ENCODE measurements at regions not wholly inside any gene's neighbourhood (a gene's known extent, or its start where the extent isn't known, plus 50 kb on each side); places are given as distances from the start of the nearest gene placed in this dataset.
"Not testable (repeated sequence)": the region's sequence is repeated elsewhere in the genome, so short reads cannot be mapped to it uniquely, and the experiment has no call there.

GRCh38 chr7:26937939-26938623 is 73.7 kb upstream of the SKAP2 start:
- no peaks in the 10 kb centered on the region for H3K9me3 ChIP-seq (ENCODE audit: insufficient read depth, low read length)
- H3K9ac ChIP-seq (ENCODE audit: insufficient read length, low read depth) = no peak overlapping the region
- no peaks in the 10 kb centered on the region for H3K27me3 ChIP-seq (ENCODE audit: insufficient read depth, insufficient read length)
- H3K36me3 ChIP-seq (ENCODE audit: insufficient read depth, insufficient read length, low read length) = no peaks in the 10 kb centered on the region
- no peak overlapping the region for H3K4me3 ChIP-seq (ENCODE audit: insufficient read length, low read depth)
- no peak for DNase-seq (ENCODE audit: low read depth, low spot score)
- no peaks in the 10 kb centered on the region for H3K4me1 ChIP-seq (ENCODE audit: insufficient read depth, insufficient read length)
- no peak for TF ChIP-seq ZNF274 (IDR thresholded peaks at IDR 0.05; ENCODE audit: low read depth, low read length)
- no peak for TF ChIP-seq SUZ12 (IDR thresholded peaks at IDR 0.05; ENCODE audit: extremely low read depth, insufficient read depth, insufficient read length)
- no peak for TF ChIP-seq YY1 (IDR thresholded peaks at IDR 0.05; ENCODE audit: insufficient read depth, insufficient read length)

DNA sequence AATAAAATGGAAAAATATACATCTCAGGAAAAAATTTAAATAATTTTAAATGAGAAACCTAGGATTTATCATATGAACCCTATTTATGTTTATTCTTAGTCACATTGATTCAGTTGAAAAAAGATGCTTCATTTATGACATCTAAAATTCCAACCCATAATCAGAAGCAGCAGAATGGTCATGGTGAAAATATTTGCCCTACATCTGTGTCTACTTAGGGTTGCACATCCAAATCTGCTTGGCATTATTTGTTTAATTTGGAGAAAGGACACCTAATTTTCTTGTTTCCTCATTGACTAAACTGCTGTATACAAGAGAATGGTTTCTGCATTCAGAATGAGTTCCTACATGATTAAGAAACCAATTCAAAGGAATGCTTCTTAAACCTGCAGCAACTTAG is 72.9 kb upstream of the SKAP2 start:
- DNase-seq (ENCODE audit: low read depth, low spot score) = no peak
- H3K4me1 ChIP-seq (ENCODE audit: insufficient read depth, insufficient read length) = no peaks in the 10 kb centered on the region
- no peaks in the 10 kb centered on the region for H3K27me3 ChIP-seq (ENCODE audit: insufficient read depth, insufficient read length)
- H3K4me3 ChIP-seq (ENCODE audit: insufficient read length, low read depth) = no peak overlapping the region
- H3K9me3 ChIP-seq (ENCODE audit: insufficient read depth, low read length) = no peaks in the 10 kb centered on the region
- no peaks in the 10 kb centered on the region for H3K36me3 ChIP-seq (ENCODE audit: insufficient read depth, insufficient read length, low read length)
- H3K9ac ChIP-seq (ENCODE audit: insufficient read length, low read depth) = no peak overlapping the region
- no peak for TF ChIP-seq SUZ12 (IDR thresholded peaks at IDR 0.05; ENCODE audit: extremely low read depth, insufficient read depth, insufficient read length)
- no peak for TF ChIP-seq ZNF274 (IDR thresholded peaks at IDR 0.05; ENCODE audit: low read depth, low read length)
- no peak for TF ChIP-seq YY1 (IDR thresholded peaks at IDR 0.05; ENCODE audit: insufficient read depth, insufficient read length)

DNA sequence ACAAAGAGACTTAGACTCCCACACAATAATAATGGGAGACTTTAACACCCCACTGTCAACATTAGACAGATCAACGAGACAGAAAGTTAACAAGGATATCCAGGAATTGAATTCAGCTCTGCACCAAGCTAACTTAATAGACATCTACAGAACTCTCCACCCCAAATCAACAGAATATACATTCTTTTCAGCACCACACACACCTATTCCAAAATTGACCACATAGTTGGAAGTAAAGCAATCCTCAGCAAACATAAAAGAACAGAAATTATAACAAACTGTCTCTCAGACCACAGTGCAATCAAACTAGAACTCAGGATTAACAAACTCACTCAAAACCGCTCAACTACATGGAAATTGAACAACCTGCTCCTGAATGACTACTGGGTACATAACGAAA is 68.2 kb upstream of the SKAP2 start:
- H3K4me1 ChIP-seq (ENCODE audit: insufficient read depth, insufficient read length); DNase-seq (ENCODE audit: low read depth, low spot score); H3K4me3 ChIP-seq (ENCODE audit: insufficient read length, low read depth); H3K27me3 ChIP-seq (ENCODE audit: insufficient read depth, insufficient read length); H3K9ac ChIP-seq (ENCODE audit: insufficient read length, low read depth); H3K9me3 ChIP-seq (ENCODE audit: insufficient read depth, low read length); H3K36me3 ChIP-seq (ENCODE audit: insufficient read depth, insufficient read length, low read length): not testable (repeated sequence)

GRCh38 chr7:26930845-26931244 is 66.5 kb upstream of the SKAP2 start:
- Histone ChIP-seq H3K4me1 (ENCODE audit: insufficient read depth, insufficient read length) (no peaks in the 10 kb centered on the region), H3K9ac (ENCODE audit: insufficient read length, low read depth) (no peak overlapping the region), H3K27me3 (ENCODE audit: insufficient read depth, insufficient read length) (no peaks in the 10 kb centered on the region), H3K9me3 (ENCODE audit: insufficient read depth, low read length) (no peaks in the 10 kb centered on the region), H3K36me3 (ENCODE audit: insufficient read depth, insufficient read length, low read length) (no peaks in the 10 kb centered on the region), H3K4me3 (ENCODE audit: insufficient read length, low read depth) (no peak overlapping the region)
- TF ChIP-seq SUZ12 (IDR thresholded peaks at IDR 0.05; ENCODE audit: extremely low read depth, insufficient read depth, insufficient read length) = no peak
- DNase-seq (ENCODE audit: low read depth, low spot score) = no peak

DNA sequence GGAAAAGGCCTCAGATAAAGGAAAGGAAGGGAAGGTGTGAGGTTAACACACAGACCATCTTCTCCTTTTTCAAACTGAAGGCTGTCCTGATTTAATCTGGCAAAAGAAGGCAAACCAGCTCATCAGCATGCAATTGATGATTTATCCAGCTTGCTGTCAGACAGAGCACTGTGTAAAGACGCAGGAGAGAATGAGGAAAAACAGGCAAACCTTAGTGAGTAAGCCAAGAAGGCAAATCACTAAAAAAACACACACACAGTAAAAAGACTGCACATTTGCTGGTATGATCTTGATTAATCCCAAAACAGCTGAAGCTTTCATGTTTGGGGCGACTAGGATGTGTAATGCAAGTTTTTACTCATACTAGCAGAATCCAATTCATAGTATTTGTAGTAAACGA is 65.8 kb upstream of the SKAP2 start:
- Histone ChIP-seq H3K9ac (ENCODE audit: insufficient read length, low read depth) (no peak overlapping the region), H3K9me3 (ENCODE audit: insufficient read depth, low read length) (no peaks in the 10 kb centered on the region), H3K4me3 (ENCODE audit: insufficient read length, low read depth) (no peak overlapping the region), H3K36me3 (ENCODE audit: insufficient read depth, insufficient read length, low read length) (no peaks in the 10 kb centered on the region), H3K27me3 (ENCODE audit: insufficient read depth, insufficient read length) (no peaks in the 10 kb centered on the region), H3K4me1 (ENCODE audit: insufficient read depth, insufficient read length) (no peaks in the 10 kb centered on the region)
- TF ChIP-seq SUZ12 (IDR thresholded peaks at IDR 0.05; ENCODE audit: extremely low read depth, insufficient read depth, insufficient read length) (no peak), YY1 (IDR thresholded peaks at IDR 0.05; ENCODE audit: insufficient read depth, insufficient read length) (no peak), ZNF274 (IDR thresholded peaks at IDR 0.05; ENCODE audit: low read depth, low read length) (no peak)
- no peak for DNase-seq (ENCODE audit: low read depth, low spot score)

GRCh38 chr7:26928703-26929347 is 64.4 kb upstream of the SKAP2 start:
- no peak for TF ChIP-seq YY1 (IDR thresholded peaks at IDR 0.05; ENCODE audit: insufficient read depth, insufficient read length)
- no peak for TF ChIP-seq ZNF274 (IDR thresholded peaks at IDR 0.05; ENCODE audit: low read depth, low read length)
- no peak for TF ChIP-seq SUZ12 (IDR thresholded peaks at IDR 0.05; ENCODE audit: extremely low read depth, insufficient read depth, insufficient read length)
- Histone ChIP-seq H3K36me3 (ENCODE audit: insufficient read depth, insufficient read length, low read length) (no peaks in the 10 kb centered on the region), H3K4me3 (ENCODE audit: insufficient read length, low read depth) (no peak overlapping the region), H3K9me3 (ENCODE audit: insufficient read depth, low read length) (no peaks in the 10 kb centered on the region), H3K27me3 (ENCODE audit: insufficient read depth, insufficient read length) (no peaks in the 10 kb centered on the region), H3K4me1 (ENCODE audit: insufficient read depth, insufficient read length) (no peaks in the 10 kb centered on the region), H3K9ac (ENCODE audit: insufficient read length, low read depth) (no peak overlapping the region)
- no peak for DNase-seq (ENCODE audit: low read depth, low spot score)

DNA sequence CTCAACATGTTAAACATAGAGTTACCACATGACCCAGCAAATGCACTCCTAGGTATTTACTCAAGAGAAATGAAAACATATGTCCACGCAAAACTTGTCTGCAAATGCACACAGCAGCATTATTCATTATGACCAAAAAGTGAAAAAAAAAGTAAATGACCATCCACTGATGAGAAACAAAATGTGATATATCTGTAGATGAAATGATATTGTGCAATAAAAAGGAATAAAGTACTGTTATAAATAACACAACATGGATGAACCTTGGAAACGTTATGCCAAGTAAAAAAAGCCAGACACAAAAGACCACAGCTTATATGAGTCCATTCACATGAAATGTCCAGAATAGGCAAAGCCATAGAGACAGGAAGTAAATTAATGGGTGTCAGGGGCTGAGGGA is 61.4 kb upstream of the SKAP2 start:
- Histone ChIP-seq H3K9me3 (ENCODE audit: insufficient read depth, low read length) (no peaks in the 10 kb centered on the region), H3K4me3 (ENCODE audit: insufficient read length, low read depth) (no peak overlapping the region), H3K4me1 (ENCODE audit: insufficient read depth, insufficient read length) (no peaks in the 10 kb centered on the region), H3K9ac (ENCODE audit: insufficient read length, low read depth) (no peak overlapping the region), H3K36me3 (ENCODE audit: insufficient read depth, insufficient read length, low read length) (no peaks in the 10 kb centered on the region), H3K27me3 (ENCODE audit: insufficient read depth, insufficient read length) (no peaks in the 10 kb centered on the region)
- TF ChIP-seq YY1 (IDR thresholded peaks at IDR 0.05; ENCODE audit: insufficient read depth, insufficient read length) = no peak
- no peak for DNase-seq (ENCODE audit: low read depth, low spot score)
